Sigmoid colon (tissue), 4 donors: ENCODE measurements at regions not wholly inside any gene's neighbourhood (a gene's known extent, or its start where the extent isn't known, plus 50 kb on each side); places are given as distances from the start of the nearest gene placed in this dataset.

Experiments
- EP300 ChIP-seq, 4 donors: sonication (generic); formaldehyde crosslinking; IDR thresholded peaks; one replicate each; pipeline ENCODE4 v1.6.1; 2017; ENCODE audit warnings: antibody characterized with exemption in 4 of 4
- POLR2A ChIP-seq, 2 donors: fragments of 450-650 bp; IDR thresholded peaks; one replicate each; pipeline ENCODE4 v1.6.1; 2016; ENCODE audit warnings: antibody characterized with exemption in 2 of 2, mild to moderate bottlenecking in 2 of 2, moderate library complexity in 2 of 2
- TF ChIP-seq, protein P1 (sequence below), 4 experiments: fragments of 450-650 bp in 3 of 4; fragments of 200-600 bp in 1 of 4; IDR thresholded peaks; one replicate each; pipeline ENCODE4 v1.5.1; 2016 to 2019; ENCODE audit warnings: antibody characterized with exemption in 4 of 4, mild to moderate bottlenecking in 3 of 4, moderate library complexity in 2 of 4

DNA sequence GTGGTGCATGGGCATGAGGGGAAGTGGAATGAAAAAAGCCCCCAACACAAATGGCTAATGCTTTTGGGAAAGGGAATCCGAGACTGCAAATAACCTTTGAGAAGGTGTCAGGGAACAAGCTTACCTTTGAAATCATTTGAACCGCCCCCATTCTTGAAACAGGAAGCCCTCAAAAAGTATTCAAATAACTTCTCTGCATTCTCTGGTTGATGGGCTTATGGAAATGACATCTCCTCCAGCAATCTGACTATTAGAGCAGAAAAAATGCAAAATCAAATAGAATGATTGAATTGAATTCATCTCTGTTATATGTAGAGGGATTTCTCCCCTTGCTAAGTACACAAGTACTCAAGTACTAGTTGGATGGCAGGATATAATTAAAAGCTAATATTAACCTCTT lies 409.9 kb downstream of the TMEM135 start:
- TF ChIP-seq, protein P1, sequence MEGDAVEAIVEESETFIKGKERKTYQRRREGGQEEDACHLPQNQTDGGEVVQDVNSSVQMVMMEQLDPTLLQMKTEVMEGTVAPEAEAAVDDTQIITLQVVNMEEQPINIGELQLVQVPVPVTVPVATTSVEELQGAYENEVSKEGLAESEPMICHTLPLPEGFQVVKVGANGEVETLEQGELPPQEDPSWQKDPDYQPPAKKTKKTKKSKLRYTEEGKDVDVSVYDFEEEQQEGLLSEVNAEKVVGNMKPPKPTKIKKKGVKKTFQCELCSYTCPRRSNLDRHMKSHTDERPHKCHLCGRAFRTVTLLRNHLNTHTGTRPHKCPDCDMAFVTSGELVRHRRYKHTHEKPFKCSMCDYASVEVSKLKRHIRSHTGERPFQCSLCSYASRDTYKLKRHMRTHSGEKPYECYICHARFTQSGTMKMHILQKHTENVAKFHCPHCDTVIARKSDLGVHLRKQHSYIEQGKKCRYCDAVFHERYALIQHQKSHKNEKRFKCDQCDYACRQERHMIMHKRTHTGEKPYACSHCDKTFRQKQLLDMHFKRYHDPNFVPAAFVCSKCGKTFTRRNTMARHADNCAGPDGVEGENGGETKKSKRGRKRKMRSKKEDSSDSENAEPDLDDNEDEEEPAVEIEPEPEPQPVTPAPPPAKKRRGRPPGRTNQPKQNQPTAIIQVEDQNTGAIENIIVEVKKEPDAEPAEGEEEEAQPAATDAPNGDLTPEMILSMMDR (IDR thresholded peaks at IDR 0.05) = no peak
- TF ChIP-seq POLR2A (IDR thresholded peaks at IDR 0.05) = no peak
- TF ChIP-seq EP300 (IDR thresholded peaks at IDR 0.05) = no peak
